HepG2 (cell line): ENCODE measurements at regions not wholly inside any gene's neighbourhood (a gene's known extent, or its start where the extent isn't known, plus 50 kb on each side); places are given as distances from the start of the nearest gene placed in this dataset.

Experiments used
- CTCF ChIP-seq: sonication (generic); formaldehyde crosslinking; IDR thresholded peaks from 2 replicates; pipeline ENCODE4 v1.5.0; 2020; ENCODE audit warnings: mild to moderate bottlenecking, missing genetic modification reagents, moderate library complexity
- HNRNPK ChIP-seq: fragments of 200-400 bp; formaldehyde crosslinking; IDR thresholded peaks from 2 replicates; pipeline ENCODE4 v1.6.1; 2018; ENCODE audit warnings: low read length, low read depth, moderate library complexity, mild to moderate bottlenecking; ENCODE audit not compliant: poor library complexity, severe bottlenecking
- MYC ChIP-seq: sonication (generic); formaldehyde crosslinking; IDR thresholded peaks from 2 replicates; pipeline ENCODE4 v1.9.0; 2021; ENCODE audit warnings: missing genetic modification reagents, borderline replicate concordance
- NFYC ChIP-seq: IDR thresholded peaks from 2 replicates; pipeline ENCODE4 v1.6.1; 2016; ENCODE audit warnings: missing genetic modification reagents, missing compliant biosample characterization
- POLR2A ChIP-seq, 2 experiments: IDR thresholded peaks; 2 replicates each; pipeline ENCODE4 v1.6.1; 2011; ENCODE audit warnings: low read depth in 2 of 2, low read length in 2 of 2, mild to moderate bottlenecking in 1 of 2, moderate library complexity in 1 of 2; ENCODE audit not compliant: insufficient read depth in 1 of 2
- POLR2AphosphoS5 ChIP-seq: IDR thresholded peaks from 2 replicates; pipeline ENCODE4 v1.6.1; 2012; ENCODE audit warnings: low read depth, low read length
- STAG1 ChIP-seq: sonication (generic); formaldehyde crosslinking; IDR thresholded peaks from 2 replicates; pipeline ENCODE4 v1.4.0; 2020; ENCODE audit warnings: missing genetic modification reagents
- ZBTB33 ChIP-seq: sonication (generic); formaldehyde crosslinking; IDR thresholded peaks from 2 replicates; pipeline ENCODE4 v1.4.0; 2020; ENCODE audit warnings: missing genetic modification reagents
- ZFP62 ChIP-seq: sonication (generic); formaldehyde crosslinking; IDR thresholded peaks from 2 replicates; pipeline ENCODE4 v1.4.0; 2020; ENCODE audit warnings: missing genetic modification reagents
- ZNF263 ChIP-seq: sonication (generic); formaldehyde crosslinking; IDR thresholded peaks from 2 replicates; pipeline ENCODE4 v1.4.0; 2020; ENCODE audit warnings: missing genetic modification reagents
- ZNF3 ChIP-seq: IDR thresholded peaks from 2 replicates; pipeline ENCODE4 v1.7.0; 2017; ENCODE audit warnings: inconsistent platforms
- ZNF460 ChIP-seq: sonication (generic); formaldehyde crosslinking; IDR thresholded peaks from 2 replicates; pipeline ENCODE4 v1.5.1; 2020; ENCODE audit warnings: missing genetic modification reagents, mild to moderate bottlenecking, borderline replicate concordance
- ZNF691 ChIP-seq: sonication (generic); formaldehyde crosslinking; IDR thresholded peaks from 2 replicates; pipeline ENCODE4 v1.4.0; 2020; ENCODE audit warnings: missing genetic modification reagents, low read depth, mild to moderate bottlenecking, borderline replicate concordance

GRCh38 chr6:28770732-28771131, 153.1 kb downstream of the TRIM27 start:
- TF ChIP-seq ZFP62 (CRISPR knock-in tag), result no peak
- TF ChIP-seq STAG1 (CRISPR knock-in tag), result no peak
- TF ChIP-seq ZBTB33 (CRISPR knock-in tag), result no peak
- no peak for TF ChIP-seq MYC
- TF ChIP-seq ZNF263 (CRISPR knock-in tag), result no peak
- TF ChIP-seq CTCF (CRISPR knock-in tag), result no peak
- TF ChIP-seq HNRNPK, result no peak
- no peak for TF ChIP-seq POLR2A (IDR thresholded peaks at IDR 0.05; ENCODE audit: insufficient read depth in 1 of 2, low read depth in 2 of 2, low read length in 2 of 2)
- TF ChIP-seq ZNF3 (CRISPR knock-in tag), result no peak
- TF ChIP-seq ZNF691 (CRISPR knock-in tag), result no peak
- TF ChIP-seq POLR2AphosphoS5, result no peak
- no peak for TF ChIP-seq NFYC (CRISPR knock-in tag)
- no peak for TF ChIP-seq ZNF460 (CRISPR knock-in tag)
